ENCODE measurements at regions not wholly inside any gene's neighbourhood (a gene's known extent, or its start where the extent isn't known, plus 50 kb on each side); places are given as distances from the start of the nearest gene placed in this dataset.

GRCh38 chr1:103365860-103366569 is 159.5 kb upstream of the RNPC3 start (continued):
- TF ChIP-seq ETV6 (conservative IDR thresholded peaks at IDR 0.05 in 1 of 2, IDR thresholded peaks at IDR 0.05 in 1 of 2; ENCODE audit: borderline replicate concordance in 1 of 2, low read depth in 1 of 2) (no peak), ZNF274 (IDR thresholded peaks at IDR 0.05; ENCODE audit: insufficient read depth, insufficient read length) (no peak), CTCF (IDR thresholded peaks at IDR 0.05 in 2 of 3, conservative IDR thresholded peaks at IDR 0.05 in 1 of 3; ENCODE audit: control insufficient read depth in 2 of 3, extremely low read depth in 1 of 3, insufficient read depth in 1 of 3, low read depth in 3 of 3, low read length in 3 of 3) (no peak), CHD2 (IDR thresholded peaks at IDR 0.05; ENCODE audit: borderline replicate concordance, low read depth, low read length) (no peak)

GRCh38 chr1:103363008-103363365 is 162.5 kb upstream of the RNPC3 start:
- H3K27me3 ChIP-seq (replicated peaks in 1 of 2; ENCODE audit: control insufficient read depth in 2 of 2, insufficient read depth in 2 of 2, low read length in 1 of 2): no peaks in the 10 kb centered on the region
- CTCF ChIA-PET: no interaction called here
- no peaks in the 10 kb centered on the region for H3K4me1 ChIP-seq (ENCODE audit: control insufficient read depth, insufficient read depth, low read length)
- H3K27ac ChIP-seq (ENCODE audit: control insufficient read depth, insufficient read depth): no peak overlapping the region
- no TSS peak for BruUV-seq (replicated peaks)
- no peak overlapping the region for H3K4me2 ChIP-seq (ENCODE audit: control insufficient read depth, insufficient read depth)
- no peaks in the 10 kb centered on the region for H4K20me1 ChIP-seq (ENCODE audit: control insufficient read depth, insufficient read depth)
- DNase-seq (ENCODE audit: low read depth, low spot score) (no peak), FAIRE-seq (no peak), ATAC-seq (no peak)
- no peaks in the 10 kb centered on the region for H3K9me3 ChIP-seq (replicated peaks; ENCODE audit: control insufficient read depth, insufficient read depth, low read length)
- H3K4me3 ChIP-seq: no peak overlapping the region
- POLR2A ChIA-PET: no interaction called here
- in situ Hi-C loops (cut with MboI) (no loop called here), intact Hi-C loops (cut with micrococcal nuclease; ENCODE audit: unreplicated experiment) (no loop called here)
- SMC1A ChIA-PET (ENCODE audit: uncharacterized antibody, unreplicated experiment): interaction anchor here (1.3 kb wide), 1 partner anchor 51 kb away, joined by 3 read pairs; no protein-coding TSS in a partner anchor
- no peak for TF ChIP-seq SPI1 (IDR thresholded peaks at IDR 0.05; ENCODE audit: borderline replicate concordance, insufficient read depth, low read depth, low read length)
- no peaks in the 10 kb centered on the region for H3K79me2 ChIP-seq (ENCODE audit: control insufficient read depth, insufficient read depth, low read length)
- no peaks in the 10 kb centered on the region for H3K36me3 ChIP-seq (ENCODE audit: control insufficient read depth in 2 of 2, insufficient read depth in 2 of 2, low read length in 1 of 2)
- RAD21 ChIA-PET (ENCODE audit: unreplicated experiment): interaction anchor here (0.6 kb wide), 1 partner anchor 161 kb away, joined by 3 read pairs; no protein-coding TSS in a partner anchor
- 74% methylated on average over 5 of the region's 5 CpGs for WGBS (ENCODE audit: insufficient coverage, insufficient replicate concordance, low lambda C conversion rate, missing lambda C conversion rate)
- H3K9ac ChIP-seq (ENCODE audit: control insufficient read depth, insufficient read depth, low read length): no peak overlapping the region
- no peak overlapping the region for H2AFZ ChIP-seq (ENCODE audit: control insufficient read depth, low read depth, low read length)
